ENCODE measurements at regions not wholly inside any gene's neighbourhood (a gene's known extent, or its start where the extent isn't known, plus 50 kb on each side); places are given as distances from the start of the nearest gene placed in this dataset.

- no peak for DNase-seq (ENCODE audit: low read depth, low spot score)
- H3K9me3 ChIP-seq (ENCODE audit: low read depth, low read length): no peaks in the 10 kb centered on the region
- no peak overlapping the region for H3K9ac ChIP-seq (ENCODE audit: insufficient read length)
- no peak overlapping the region for H3K4me3 ChIP-seq
- TF ChIP-seq POLR2AphosphoS5 (IDR thresholded peaks at IDR 0.05; ENCODE audit: borderline replicate concordance, low read depth, low read length) (no peak), EZH2 (IDR thresholded peaks at IDR 0.05) (no peak), FOXP2 (optimal IDR thresholded peaks at IDR 0.05; ENCODE audit: control extremely low read depth, extremely low read length, insufficient read depth) (no peak)
- H3K27ac ChIP-seq: no peak overlapping the region
- no peaks in the 10 kb centered on the region for H3K36me3 ChIP-seq (ENCODE audit: insufficient read depth, low read length)
These were observed 525.9 kb upstream of the NRSN1 start for GRCh38 chr6:23600118-23600517.

DNA sequence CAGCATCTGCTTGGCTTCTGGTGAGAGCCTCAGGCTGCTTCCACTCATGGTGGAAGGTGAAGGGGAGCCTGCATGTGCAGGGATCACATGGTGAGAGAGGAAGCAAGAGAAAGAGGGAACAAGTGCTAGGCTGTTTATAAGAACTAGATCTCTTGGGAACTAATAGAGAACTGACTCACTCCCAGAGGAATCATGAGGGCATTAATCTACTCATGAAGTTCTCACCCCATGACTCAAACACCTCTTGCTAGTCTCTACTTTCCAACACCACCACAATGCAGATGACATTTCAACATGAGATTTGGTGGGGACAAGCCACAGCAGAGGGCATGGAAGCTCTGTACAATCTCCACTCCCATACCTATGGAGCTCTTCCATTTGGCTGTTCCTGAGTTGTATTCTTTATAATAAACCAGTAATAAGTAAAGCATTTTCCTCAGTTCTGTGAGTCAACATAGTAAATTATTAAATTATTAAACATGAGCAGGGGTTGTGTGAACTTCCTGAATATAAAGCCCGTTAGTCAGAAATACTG lies 524.1 kb upstream of the NRSN1 start:
- no peaks in the 10 kb centered on the region for H3K36me3 ChIP-seq (ENCODE audit: insufficient read depth, low read length)
- H3K4me3 ChIP-seq: no peak overlapping the region
- TF ChIP-seq POLR2AphosphoS5 (IDR thresholded peaks at IDR 0.05; ENCODE audit: borderline replicate concordance, low read depth, low read length) (no peak), FOXP2 (optimal IDR thresholded peaks at IDR 0.05; ENCODE audit: control extremely low read depth, extremely low read length, insufficient read depth) (no peak), EZH2 (IDR thresholded peaks at IDR 0.05) (no peak)
- no peak overlapping the region for H3K27ac ChIP-seq
- DNase-seq (ENCODE audit: low read depth, low spot score): no peak
- no peak overlapping the region for H3K9ac ChIP-seq (ENCODE audit: insufficient read length)
- H3K9me3 ChIP-seq (ENCODE audit: low read depth, low read length): no peaks in the 10 kb centered on the region

- TF ChIP-seq FOXP2 (optimal IDR thresholded peaks at IDR 0.05; ENCODE audit: control extremely low read depth, extremely low read length, insufficient read depth) (no peak), POLR2AphosphoS5 (IDR thresholded peaks at IDR 0.05; ENCODE audit: borderline replicate concordance, low read depth, low read length) (no peak), EZH2 (IDR thresholded peaks at IDR 0.05) (no peak)
- no peak overlapping the region for H3K4me3 ChIP-seq
- no peaks in the 10 kb centered on the region for H3K9me3 ChIP-seq (ENCODE audit: low read depth, low read length)
- no peak for DNase-seq (ENCODE audit: low read depth, low spot score)
- H3K9ac ChIP-seq (ENCODE audit: insufficient read length): no peak overlapping the region
- H3K36me3 ChIP-seq (ENCODE audit: insufficient read depth, low read length): no peaks in the 10 kb centered on the region
- no peak overlapping the region for H3K27ac ChIP-seq
These were observed 517.0 kb upstream of the NRSN1 start for GRCh38 chr6:23608931-23609435.

DNA sequence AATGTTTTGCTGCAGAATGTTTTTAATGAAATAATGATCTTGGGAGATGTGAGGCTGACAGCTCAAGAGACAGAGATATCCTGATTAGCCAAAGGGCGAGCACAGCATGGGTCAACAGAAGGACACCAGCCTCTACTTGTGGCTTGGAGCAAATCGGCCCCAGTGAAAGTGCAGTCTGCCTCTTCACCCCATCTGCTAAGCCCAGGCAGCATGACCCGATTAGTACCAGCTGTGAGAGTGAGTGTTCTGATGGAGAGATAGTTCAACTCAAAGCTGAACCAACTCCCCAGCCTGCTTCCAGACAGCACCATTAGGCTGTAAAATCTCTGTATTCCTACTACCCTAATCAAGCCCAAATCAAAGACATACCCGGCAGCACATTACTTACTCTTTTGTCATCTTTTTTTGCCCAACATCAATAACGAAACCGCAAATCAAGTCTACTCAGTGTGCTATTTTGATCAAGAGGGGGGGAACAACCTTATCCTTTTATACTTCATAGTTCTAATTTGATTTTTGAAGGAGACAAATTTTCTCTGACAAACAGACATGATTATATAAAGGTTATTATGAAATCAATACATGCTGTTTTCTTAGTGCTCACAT lies 514.1 kb upstream of the NRSN1 start:
- H3K9ac ChIP-seq (ENCODE audit: insufficient read length): no peak overlapping the region
- H3K36me3 ChIP-seq (ENCODE audit: insufficient read depth, low read length): no peaks in the 10 kb centered on the region
- TF ChIP-seq EZH2 (IDR thresholded peaks at IDR 0.05) (no peak), POLR2AphosphoS5 (IDR thresholded peaks at IDR 0.05; ENCODE audit: borderline replicate concordance, low read depth, low read length) (no peak), FOXP2 (optimal IDR thresholded peaks at IDR 0.05; ENCODE audit: control extremely low read depth, extremely low read length, insufficient read depth) (no peak)
- no peak for DNase-seq (ENCODE audit: low read depth, low spot score)
- H3K27ac ChIP-seq: no peak overlapping the region
- H3K4me3 ChIP-seq: no peak overlapping the region
- H3K9me3 ChIP-seq (ENCODE audit: low read depth, low read length): no peaks in the 10 kb centered on the region

- Histone ChIP-seq H3K4me3 (no peak overlapping the region), H3K27ac (no peak overlapping the region), H3K9ac (ENCODE audit: insufficient read length) (no peak overlapping the region), H3K9me3 (ENCODE audit: low read depth, low read length) (no peaks in the 10 kb centered on the region), H3K36me3 (ENCODE audit: insufficient read depth, low read length) (no peaks in the 10 kb centered on the region)
- no peak for DNase-seq (ENCODE audit: low read depth, low spot score)
- no peak for TF ChIP-seq EZH2 (IDR thresholded peaks at IDR 0.05)
- TF ChIP-seq FOXP2 (optimal IDR thresholded peaks at IDR 0.05; ENCODE audit: control extremely low read depth, extremely low read length, insufficient read depth): no peak
- TF ChIP-seq POLR2AphosphoS5 (IDR thresholded peaks at IDR 0.05; ENCODE audit: borderline replicate concordance, low read depth, low read length): no peak
These were observed 507.6 kb upstream of the NRSN1 start for GRCh38 chr6:23618366-23618765.

DNA sequence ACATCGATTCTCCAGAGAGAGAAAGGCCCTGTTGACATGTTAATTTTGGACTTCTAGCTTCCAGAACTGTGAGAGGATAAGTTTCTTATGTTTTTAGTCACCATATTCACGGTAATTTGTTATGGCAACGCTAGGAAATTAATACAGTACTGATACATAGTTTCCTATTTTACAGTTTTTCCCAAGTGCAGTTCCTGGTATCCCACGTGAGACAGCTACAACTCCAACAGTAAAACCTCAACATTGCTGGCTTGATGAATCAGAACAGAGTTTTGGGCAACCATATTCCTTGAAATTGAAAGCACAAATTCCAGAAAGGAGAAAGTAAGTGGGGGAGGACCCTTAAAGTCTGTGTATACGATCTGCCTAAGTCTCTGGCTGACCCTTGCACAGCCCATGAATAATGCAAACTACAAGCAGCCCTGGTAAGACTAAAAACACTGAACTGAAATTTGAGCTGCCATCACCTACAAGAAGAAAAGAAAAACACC lies 505.1 kb upstream of the NRSN1 start:
- Histone ChIP-seq H3K27ac (peak overlapping the region; percentile 32; the same call in 1 of the 2 replicates), H3K9me3 (ENCODE audit: low read depth, low read length) (no peaks in the 10 kb centered on the region), H3K4me3 (no peak overlapping the region), H3K36me3 (ENCODE audit: insufficient read depth, low read length) (no peaks in the 10 kb centered on the region), H3K9ac (ENCODE audit: insufficient read length) (no peak overlapping the region)
- no peak for DNase-seq (ENCODE audit: low read depth, low spot score)
- TF ChIP-seq FOXP2 (optimal IDR thresholded peaks at IDR 0.05; ENCODE audit: control extremely low read depth, extremely low read length, insufficient read depth): no peak
- no peak for TF ChIP-seq EZH2 (IDR thresholded peaks at IDR 0.05)
- no peak for TF ChIP-seq POLR2AphosphoS5 (IDR thresholded peaks at IDR 0.05; ENCODE audit: borderline replicate concordance, low read depth, low read length)

DNA sequence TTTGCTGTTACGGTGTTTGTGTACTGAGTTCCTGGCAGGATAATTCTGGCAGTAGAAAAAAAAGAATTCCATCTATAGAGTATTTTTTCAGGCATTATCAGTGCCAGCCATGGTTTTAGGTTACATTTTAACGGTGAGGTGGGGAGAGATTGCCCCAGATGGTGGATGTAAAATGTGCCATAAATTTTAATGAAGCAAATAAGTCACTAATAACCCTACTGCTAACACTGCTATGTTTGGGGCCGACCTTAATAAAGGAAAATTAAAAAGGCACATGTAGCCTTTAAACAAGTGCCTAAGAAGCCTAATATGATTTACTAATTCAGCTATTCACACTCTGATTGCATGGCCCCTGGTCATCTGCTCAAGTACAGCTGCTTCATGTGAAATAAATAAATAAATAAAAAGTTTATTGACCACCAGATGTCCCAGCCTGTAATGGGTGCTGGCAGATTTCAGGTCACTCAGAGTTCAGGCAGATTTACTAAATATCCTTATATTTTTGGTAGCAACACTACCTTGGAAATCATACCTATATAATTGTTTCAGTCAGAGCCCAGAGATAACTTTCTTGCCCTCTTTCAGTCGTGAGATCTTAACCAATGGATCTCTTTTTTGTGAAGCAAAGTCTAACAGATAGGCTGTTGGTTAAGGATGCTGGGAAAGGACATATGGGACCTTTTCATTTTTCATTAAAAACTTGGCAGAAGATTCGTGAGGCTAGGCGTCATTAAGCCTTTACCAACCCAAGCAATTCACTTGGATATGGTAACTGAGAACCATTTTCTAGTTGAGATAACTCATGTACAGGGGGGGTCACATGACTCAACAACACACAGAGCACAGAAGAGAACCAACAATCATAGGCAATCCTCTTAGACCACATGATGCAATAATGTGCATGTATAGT lies 495.0 kb upstream of the NRSN1 start:
- DNase-seq (ENCODE audit: low read depth, low spot score): no peak
- H3K27ac ChIP-seq: no peak overlapping the region
- H3K4me3 ChIP-seq: no peak overlapping the region

GRCh38 chr6:23633996-23634395 lies 492.0 kb upstream of the NRSN1 start:
- Histone ChIP-seq H3K27ac (no peak overlapping the region), H3K36me3 (ENCODE audit: insufficient read depth, low read length) (no peaks in the 10 kb centered on the region), H3K4me3 (no peak overlapping the region), H3K9me3 (ENCODE audit: low read depth, low read length) (no peaks in the 10 kb centered on the region), H3K9ac (ENCODE audit: insufficient read length) (no peak overlapping the region)
- TF ChIP-seq POLR2AphosphoS5 (IDR thresholded peaks at IDR 0.05; ENCODE audit: borderline replicate concordance, low read depth, low read length) (no peak), EZH2 (IDR thresholded peaks at IDR 0.05) (no peak), FOXP2 (optimal IDR thresholded peaks at IDR 0.05; ENCODE audit: control extremely low read depth, extremely low read length, insufficient read depth) (no peak)
- no peak for DNase-seq (ENCODE audit: low read depth, low spot score)

More for the DNA sequence above, 495.0 kb upstream of the NRSN1 start:
- TF ChIP-seq POLR2AphosphoS5 (IDR thresholded peaks at IDR 0.05; ENCODE audit: borderline replicate concordance, low read depth, low read length) (no peak), FOXP2 (optimal IDR thresholded peaks at IDR 0.05; ENCODE audit: control extremely low read depth, extremely low read length, insufficient read depth) (no peak), EZH2 (IDR thresholded peaks at IDR 0.05) (no peak)
- no peak overlapping the region for H3K9ac ChIP-seq (ENCODE audit: insufficient read length)
- H3K9me3 ChIP-seq (ENCODE audit: low read depth, low read length): no peaks in the 10 kb centered on the region
- no peaks in the 10 kb centered on the region for H3K36me3 ChIP-seq (ENCODE audit: insufficient read depth, low read length)
